ENCODE measurements at regions not wholly inside any gene's neighbourhood (a gene's known extent, or its start where the extent isn't known, plus 50 kb on each side); places are given as distances from the start of the nearest gene placed in this dataset.

GRCh38 chr18:40440088-40440487 lies 1514.9 kb upstream of the PIK3C3 start:
- H3K27me3 Mint-ChIP-seq, result no peaks in the 10 kb centered on the region
- ATAC-seq (replicated peaks in 1 of 4) (no peak), DNase-seq (no peak)
- H3K9me3 Mint-ChIP-seq, result peaks cover 11 to 31% (median 26%) of the 10 kb centered on the region in 3 donors
- H3K27me3 ChIP-seq (replicated peaks in 1 of 2; ENCODE audit: control insufficient read depth in 2 of 2, extremely low read depth in 1 of 2, insufficient read depth in 2 of 2, low read length in 1 of 2), result no peaks in the 10 kb centered on the region
- H3K27ac ChIP-seq (ENCODE audit: low read length), result no peak overlapping the region
- H3K4me3 ChIP-seq (ENCODE audit: control insufficient read depth in 1 of 2, extremely low read depth in 1 of 2, low read length in 1 of 2), result no peak overlapping the region
- H3K4me1 Mint-ChIP-seq, result no peaks in the 10 kb centered on the region
- ChIA-PET CTCF (no interaction called here), POLR2A (no interaction called here)
- no peaks in the 10 kb centered on the region for H3K36me3 ChIP-seq (ENCODE audit: control insufficient read depth in 2 of 2, extremely low read depth in 1 of 2, insufficient read depth in 1 of 2, low read length in 1 of 2)
- H3K4me1 ChIP-seq (ENCODE audit: control insufficient read depth in 1 of 2, extremely low read depth in 1 of 2, insufficient read depth in 2 of 2, low read length in 2 of 2), result no peaks in the 10 kb centered on the region
- no peak overlapping the region for H3K27ac Mint-ChIP-seq
- no peaks in the 10 kb centered on the region for H3K36me3 Mint-ChIP-seq
- no CpG with 5 or more reads among the region's 7 CpGs for WGBS (ENCODE audit: insufficient coverage)
- no peaks in the 10 kb centered on the region for H3K9me3 ChIP-seq
- H3K4me3 Mint-ChIP-seq, result no peak overlapping the region

GRCh38 chr18:40437517-40437916 lies 1517.5 kb upstream of the PIK3C3 start:
- H3K27me3 Mint-ChIP-seq, result no peaks in the 10 kb centered on the region
- DNase-seq, result no peak
- ChIA-PET POLR2A (no interaction called here), CTCF (no interaction called here)
- Histone ChIP-seq H3K27me3 (replicated peaks in 1 of 2; ENCODE audit: control insufficient read depth in 2 of 2, extremely low read depth in 1 of 2, insufficient read depth in 2 of 2, low read length in 1 of 2) (no peaks in the 10 kb centered on the region), H3K27ac (ENCODE audit: low read length) (no peak overlapping the region), H3K9me3 (no peaks in the 10 kb centered on the region), H3K4me1 (ENCODE audit: control insufficient read depth in 1 of 2, extremely low read depth in 1 of 2, insufficient read depth in 2 of 2, low read length in 2 of 2) (no peaks in the 10 kb centered on the region), H3K36me3 (ENCODE audit: control insufficient read depth in 2 of 2, extremely low read depth in 1 of 2, insufficient read depth in 1 of 2, low read length in 1 of 2) (no peaks in the 10 kb centered on the region), H3K4me3 (ENCODE audit: control insufficient read depth in 1 of 2, extremely low read depth in 1 of 2, low read length in 1 of 2) (no peak overlapping the region)
- ATAC-seq (replicated peaks in 1 of 4), result no peak
- H3K9me3 Mint-ChIP-seq, result peaks cover 9 to 29% (median 23%) of the 10 kb centered on the region in 3 donors
- 63% methylated on average over 2 of the region's 3 CpGs for WGBS (ENCODE audit: insufficient coverage)
- no peak overlapping the region for H3K4me3 Mint-ChIP-seq
- H3K36me3 Mint-ChIP-seq, result no peaks in the 10 kb centered on the region
- no peaks in the 10 kb centered on the region for H3K4me1 Mint-ChIP-seq
- no peak overlapping the region for H3K27ac Mint-ChIP-seq

GRCh38 chr18:40431071-40431985 lies 1523.7 kb upstream of the PIK3C3 start:
- Histone ChIP-seq H3K9me3 (no peaks in the 10 kb centered on the region), H3K27me3 (replicated peaks in 1 of 2; ENCODE audit: control insufficient read depth in 2 of 2, extremely low read depth in 1 of 2, insufficient read depth in 2 of 2, low read length in 1 of 2) (no peaks in the 10 kb centered on the region), H3K36me3 (ENCODE audit: control insufficient read depth in 2 of 2, extremely low read depth in 1 of 2, insufficient read depth in 1 of 2, low read length in 1 of 2) (no peaks in the 10 kb centered on the region), H3K27ac (ENCODE audit: low read length) (no peak overlapping the region), H3K4me1 (ENCODE audit: control insufficient read depth in 1 of 2, extremely low read depth in 1 of 2, insufficient read depth in 2 of 2, low read length in 2 of 2) (no peaks in the 10 kb centered on the region), H3K4me3 (ENCODE audit: control insufficient read depth in 1 of 2, extremely low read depth in 1 of 2, low read length in 1 of 2) (no peak overlapping the region)
- no CpG with 5 or more reads among the region's 6 CpGs for WGBS (ENCODE audit: insufficient coverage)
- CTCF ChIA-PET, result no interaction called here
- no peaks in the 10 kb centered on the region for H3K36me3 Mint-ChIP-seq
- H3K27ac Mint-ChIP-seq, result no peak overlapping the region
- H3K4me1 Mint-ChIP-seq, result no peaks in the 10 kb centered on the region
- ATAC-seq (replicated peaks in 1 of 4) (no peak), DNase-seq (no peak)
- H3K4me3 Mint-ChIP-seq, result no peak overlapping the region
- H3K27me3 Mint-ChIP-seq, result no peaks in the 10 kb centered on the region
- H3K9me3 Mint-ChIP-seq, result peaks cover 8 to 25% (median 21%) of the 10 kb centered on the region in 3 donors
- POLR2A ChIA-PET, result no interaction called here

- Mint-ChIP-seq H3K27ac (no peak overlapping the region), H3K9me3 (peaks cover 16 to 26% (median 25%) of the 10 kb centered on the region in 3 donors), H3K4me1 (no peaks in the 10 kb centered on the region), H3K27me3 (no peaks in the 10 kb centered on the region), H3K4me3 (no peak overlapping the region), H3K36me3 (no peaks in the 10 kb centered on the region)
- CTCF ChIA-PET, result no interaction called here
- POLR2A ChIA-PET, result no interaction called here
- DNase-seq (no peak), ATAC-seq (replicated peaks in 1 of 4) (no peak)
- Histone ChIP-seq H3K27me3 (replicated peaks in 1 of 2; ENCODE audit: control insufficient read depth in 2 of 2, extremely low read depth in 1 of 2, insufficient read depth in 2 of 2, low read length in 1 of 2) (no peaks in the 10 kb centered on the region), H3K4me1 (ENCODE audit: control insufficient read depth in 1 of 2, extremely low read depth in 1 of 2, insufficient read depth in 2 of 2, low read length in 2 of 2) (no peaks in the 10 kb centered on the region), H3K9me3 (no peaks in the 10 kb centered on the region), H3K36me3 (ENCODE audit: control insufficient read depth in 2 of 2, extremely low read depth in 1 of 2, insufficient read depth in 1 of 2, low read length in 1 of 2) (no peaks in the 10 kb centered on the region), H3K4me3 (ENCODE audit: control insufficient read depth in 1 of 2, extremely low read depth in 1 of 2, low read length in 1 of 2) (no peak overlapping the region), H3K27ac (ENCODE audit: low read length) (no peak overlapping the region)
- 86% methylated on average over 1 of the region's 2 CpGs for WGBS (ENCODE audit: insufficient coverage)
These were observed 1531.7 kb upstream of the PIK3C3 start for GRCh38 chr18:40423291-40423690.

- DNase-seq, result no peak
- 60% methylated on average over 1 of the region's 1 CpG for WGBS (ENCODE audit: insufficient coverage)
These were observed 1534.4 kb upstream of the PIK3C3 start for GRCh38 chr18:40420675-40421074.

GRCh38 chr18:40417501-40417900 lies 1537.5 kb upstream of the PIK3C3 start:
- no peaks in the 10 kb centered on the region for H3K36me3 ChIP-seq (ENCODE audit: control insufficient read depth in 2 of 2, extremely low read depth in 1 of 2, insufficient read depth in 1 of 2, low read length in 1 of 2)
- WGBS (ENCODE audit: insufficient coverage), result no CpG with 5 or more reads among the region's 1 CpG
- H3K4me1 Mint-ChIP-seq, result no peaks in the 10 kb centered on the region

More at GRCh38 chr18:40420675-40421074, 1534.4 kb upstream of the PIK3C3 start:
- Mint-ChIP-seq H3K9me3 (peaks cover 19 to 27% (median 26%) of the 10 kb centered on the region in 3 donors), H3K27me3 (no peaks in the 10 kb centered on the region), H3K4me3 (no peak overlapping the region), H3K27ac (no peak overlapping the region), H3K4me1 (no peaks in the 10 kb centered on the region), H3K36me3 (no peaks in the 10 kb centered on the region)
- H3K4me3 ChIP-seq (ENCODE audit: control insufficient read depth in 1 of 2, extremely low read depth in 1 of 2, low read length in 1 of 2), result no peak overlapping the region
- no peaks in the 10 kb centered on the region for H3K36me3 ChIP-seq (ENCODE audit: control insufficient read depth in 2 of 2, extremely low read depth in 1 of 2, insufficient read depth in 1 of 2, low read length in 1 of 2)
- no peaks in the 10 kb centered on the region for H3K27me3 ChIP-seq (replicated peaks in 1 of 2; ENCODE audit: control insufficient read depth in 2 of 2, extremely low read depth in 1 of 2, insufficient read depth in 2 of 2, low read length in 1 of 2)
- CTCF ChIA-PET, result no interaction called here
- POLR2A ChIA-PET, result no interaction called here
- H3K4me1 ChIP-seq (ENCODE audit: control insufficient read depth in 1 of 2, extremely low read depth in 1 of 2, insufficient read depth in 2 of 2, low read length in 2 of 2), result no peaks in the 10 kb centered on the region
- no peak overlapping the region for H3K27ac ChIP-seq (ENCODE audit: low read length)
- no peak for ATAC-seq (replicated peaks in 1 of 4)
- no peaks in the 10 kb centered on the region for H3K9me3 ChIP-seq

More at GRCh38 chr18:40417501-40417900, 1537.5 kb upstream of the PIK3C3 start:
- ChIA-PET CTCF (no interaction called here), POLR2A (no interaction called here)
- no peak overlapping the region for H3K4me3 ChIP-seq (ENCODE audit: control insufficient read depth in 1 of 2, extremely low read depth in 1 of 2, low read length in 1 of 2)
- H3K27ac ChIP-seq (ENCODE audit: low read length), result no peak overlapping the region
- no peak overlapping the region for H3K27ac Mint-ChIP-seq
- no peak overlapping the region for H3K4me3 Mint-ChIP-seq
- DNase-seq (no peak), ATAC-seq (replicated peaks in 1 of 4) (no peak)
- H3K36me3 Mint-ChIP-seq, result no peaks in the 10 kb centered on the region
- H3K27me3 ChIP-seq (replicated peaks in 1 of 2; ENCODE audit: control insufficient read depth in 2 of 2, extremely low read depth in 1 of 2, insufficient read depth in 2 of 2, low read length in 1 of 2), result no peaks in the 10 kb centered on the region
- no peaks in the 10 kb centered on the region for H3K9me3 ChIP-seq
- peaks cover 12 to 36% (median 19%) of the 10 kb centered on the region in 3 donors for H3K9me3 Mint-ChIP-seq
- no peaks in the 10 kb centered on the region for H3K4me1 ChIP-seq (ENCODE audit: control insufficient read depth in 1 of 2, extremely low read depth in 1 of 2, insufficient read depth in 2 of 2, low read length in 2 of 2)
- no peaks in the 10 kb centered on the region for H3K27me3 Mint-ChIP-seq

All from T-cell (primary cell).